Activated CD8-positive, alpha-beta T cell treated with anti-CD3 and anti-CD28 coated beads, Interleukin-2, amount 10 ng/mL, durations not matched to agents 7 days and 5 days (primary cell): ENCODE measurements at regions not wholly inside any gene's neighbourhood (a gene's known extent, or its start where the extent isn't known, plus 50 kb on each side); places are given as distances from the start of the nearest gene placed in this dataset.
"Not testable (repeated sequence)": the region's sequence is repeated elsewhere in the genome, so short reads cannot be mapped to it uniquely, and the experiment has no call there.

Source experiments
- ATAC-seq: fragments of 150-1000 bp; cut with Tn5 transposase; one replicate; pipeline ENCODE4 v1.10.0; 2021; ENCODE audit warnings: moderate library complexity
- CTCF ChIA-PET: fragments of 350-600 bp; sonication (Branson Sonifier 250); formaldehyde crosslinking; loops from one replicate; lab custom pipeline; 2021; ENCODE audit warnings: antibody characterized with exemption; lab: Charles Lee
- POLR2A ChIA-PET: fragments of 350-600 bp; sonication (Branson Sonifier 250); formaldehyde crosslinking; loops from one replicate; lab custom pipeline; 2021; ENCODE audit warnings: antibody characterized with exemption; lab: Charles Lee
- DNase-seq: peaks from one replicate; pipeline ENCODE4 v3.0.0-alpha.2; 2020
- H3K27ac Mint-ChIP-seq: one replicate; pipeline ENCODE4 v1.8.0; 2021; ENCODE audit warnings: mild to moderate bottlenecking, mixed read lengths
- H3K27me3 Mint-ChIP-seq: one replicate; pipeline ENCODE4 v1.8.0; 2021; ENCODE audit warnings: low read depth, mixed read lengths
- H3K36me3 Mint-ChIP-seq: one replicate; pipeline ENCODE4 v1.8.0; 2021; ENCODE audit warnings: low read depth, mixed read lengths
- H3K4me1 Mint-ChIP-seq: one replicate; pipeline ENCODE4 v1.8.0; 2021; ENCODE audit warnings: low read depth, mixed read lengths
- H3K4me3 Mint-ChIP-seq: one replicate; pipeline ENCODE4 v1.8.0; 2021; ENCODE audit warnings: mild to moderate bottlenecking, mixed read lengths
- H3K9me3 Mint-ChIP-seq: one replicate; pipeline ENCODE4 v1.8.0; 2022; ENCODE audit warnings: mixed read lengths; ENCODE audit not compliant: insufficient read depth

DNA sequence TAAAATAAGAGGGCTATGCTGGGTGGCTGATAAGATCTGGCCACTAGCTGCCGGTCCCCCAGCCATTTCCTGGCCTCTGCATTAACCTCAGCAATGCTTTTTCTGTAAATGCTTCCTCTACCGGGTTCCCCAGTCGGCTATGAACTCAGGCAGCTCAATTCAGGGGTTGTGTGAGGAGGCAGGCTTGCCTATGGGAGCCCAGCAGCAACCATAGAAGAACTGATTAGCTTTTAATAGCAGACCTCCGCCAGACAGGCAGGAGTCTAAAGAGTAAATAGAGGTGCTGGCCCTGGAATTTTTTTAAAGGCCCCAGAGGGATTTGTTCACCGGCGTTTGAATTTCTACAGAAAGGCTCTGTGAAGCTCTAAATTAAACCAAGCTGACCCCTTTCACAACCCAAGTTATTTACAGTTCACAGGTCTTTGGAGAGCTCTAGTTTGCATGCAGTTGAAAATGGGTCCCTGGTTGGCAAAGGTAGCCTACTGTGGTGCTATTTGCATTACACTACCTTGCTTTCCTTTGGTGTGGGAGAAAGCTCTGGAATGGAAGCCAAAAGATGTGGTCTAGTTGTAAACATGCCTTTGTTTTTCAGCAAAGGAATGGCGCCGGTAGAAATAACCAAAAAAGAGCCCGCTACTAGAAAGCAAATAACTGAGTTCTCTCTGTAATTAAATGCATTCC is 289.7 kb upstream of the SEMA6A start:
- ATAC-seq (no peak), DNase-seq (no peak)
- H3K27ac Mint-ChIP-seq, result no peak overlapping the region
- H3K27me3 Mint-ChIP-seq, result no peaks in the 10 kb centered on the region
- H3K36me3 Mint-ChIP-seq, result no peaks in the 10 kb centered on the region
- CTCF ChIA-PET, result no interaction called here
- POLR2A ChIA-PET, result no interaction called here
- H3K4me3 Mint-ChIP-seq, result no peak overlapping the region
- H3K4me1 Mint-ChIP-seq, result no peaks in the 10 kb centered on the region
- no peaks in the 10 kb centered on the region for H3K9me3 Mint-ChIP-seq

- no peaks in the 10 kb centered on the region for H3K36me3 Mint-ChIP-seq
- no peaks in the 10 kb centered on the region for H3K9me3 Mint-ChIP-seq
- no peak for ATAC-seq
- no peaks in the 10 kb centered on the region for H3K27me3 Mint-ChIP-seq
- no peaks in the 10 kb centered on the region for H3K4me1 Mint-ChIP-seq
- CTCF ChIA-PET, result no interaction called here
- no peak for DNase-seq
- H3K4me3 Mint-ChIP-seq, result no peak overlapping the region
- H3K27ac Mint-ChIP-seq, result no peak overlapping the region
- POLR2A ChIA-PET, result no interaction called here
These were observed 288.2 kb upstream of the SEMA6A start for GRCh38 chr5:116862632-116863455.

DNA sequence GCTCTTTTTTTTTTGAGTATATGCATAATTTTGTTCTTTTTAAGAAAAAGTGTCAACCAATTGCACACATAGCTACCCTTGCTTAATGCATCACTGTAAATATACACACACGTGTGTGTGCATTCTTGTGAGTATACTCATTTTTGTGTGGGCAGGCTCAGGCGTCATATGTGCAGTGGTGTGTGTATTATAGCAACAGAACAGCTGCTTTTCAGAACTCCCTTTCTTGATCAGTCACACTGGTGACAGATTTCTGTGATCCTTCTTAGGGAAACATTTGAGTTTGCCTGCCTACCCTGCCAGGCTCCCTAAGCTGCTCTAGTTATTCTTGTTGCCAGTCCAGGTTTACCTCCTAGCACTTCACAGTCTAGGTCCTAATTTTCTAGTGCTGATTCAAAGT is 287.0 kb upstream of the SEMA6A start:
- no peak overlapping the region for H3K27ac Mint-ChIP-seq
- no peaks in the 10 kb centered on the region for H3K36me3 Mint-ChIP-seq
- ChIA-PET POLR2A (no interaction called here), CTCF (no interaction called here)
- H3K4me1 Mint-ChIP-seq, result no peaks in the 10 kb centered on the region
- no peaks in the 10 kb centered on the region for H3K9me3 Mint-ChIP-seq
- ATAC-seq, result no peak
- H3K4me3 Mint-ChIP-seq, result no peak overlapping the region
- H3K27me3 Mint-ChIP-seq, result no peaks in the 10 kb centered on the region
- DNase-seq, result no peak

GRCh38 chr5:116861097-116861496 is 286.5 kb upstream of the SEMA6A start:
- ChIA-PET POLR2A (no interaction called here), CTCF (no interaction called here)
- Mint-ChIP-seq H3K4me1 (no peaks in the 10 kb centered on the region), H3K27me3 (no peaks in the 10 kb centered on the region), H3K27ac (no peak overlapping the region), H3K4me3 (no peak overlapping the region), H3K9me3 (no peaks in the 10 kb centered on the region), H3K36me3 (no peaks in the 10 kb centered on the region)
- DNase-seq (no peak), ATAC-seq (no peak)

DNA sequence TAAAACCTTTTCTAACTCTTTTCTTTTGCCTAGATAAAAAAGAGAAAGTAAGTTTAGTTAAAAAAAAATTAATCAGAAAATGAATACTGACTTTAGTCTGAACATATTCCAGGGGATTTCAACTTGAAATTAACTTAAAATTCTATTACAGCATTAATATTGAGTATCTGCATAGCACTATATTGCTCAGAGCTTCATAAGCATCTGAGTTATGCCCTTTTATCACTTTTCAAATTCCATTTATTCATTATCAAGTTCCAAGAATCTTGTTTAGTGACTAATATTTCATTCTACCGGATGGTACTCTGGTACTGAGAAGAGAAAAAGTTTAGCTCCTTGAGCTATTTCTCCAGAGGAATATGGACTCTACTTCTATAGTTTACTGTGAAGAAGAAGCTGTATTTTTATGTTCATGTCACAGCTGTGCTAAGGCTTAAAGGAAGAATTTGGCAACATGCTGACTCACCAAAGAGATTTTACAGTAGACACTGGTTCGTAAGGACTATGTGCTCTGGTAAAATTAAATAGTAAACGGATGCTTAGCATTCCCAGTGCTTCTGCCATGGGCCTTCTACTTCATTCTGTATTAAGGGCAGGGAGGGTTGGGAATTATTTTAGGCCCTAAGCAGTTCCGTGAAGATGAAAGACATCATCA is 285.2 kb upstream of the SEMA6A start:
- DNase-seq (no peak), ATAC-seq (no peak)
- Mint-ChIP-seq H3K27me3 (no peaks in the 10 kb centered on the region), H3K4me1 (no peaks in the 10 kb centered on the region), H3K9me3 (no peaks in the 10 kb centered on the region), H3K36me3 (no peaks in the 10 kb centered on the region), H3K27ac (no peak overlapping the region), H3K4me3 (no peak overlapping the region)
- CTCF ChIA-PET, result no interaction called here
- POLR2A ChIA-PET, result no interaction called here

DNA sequence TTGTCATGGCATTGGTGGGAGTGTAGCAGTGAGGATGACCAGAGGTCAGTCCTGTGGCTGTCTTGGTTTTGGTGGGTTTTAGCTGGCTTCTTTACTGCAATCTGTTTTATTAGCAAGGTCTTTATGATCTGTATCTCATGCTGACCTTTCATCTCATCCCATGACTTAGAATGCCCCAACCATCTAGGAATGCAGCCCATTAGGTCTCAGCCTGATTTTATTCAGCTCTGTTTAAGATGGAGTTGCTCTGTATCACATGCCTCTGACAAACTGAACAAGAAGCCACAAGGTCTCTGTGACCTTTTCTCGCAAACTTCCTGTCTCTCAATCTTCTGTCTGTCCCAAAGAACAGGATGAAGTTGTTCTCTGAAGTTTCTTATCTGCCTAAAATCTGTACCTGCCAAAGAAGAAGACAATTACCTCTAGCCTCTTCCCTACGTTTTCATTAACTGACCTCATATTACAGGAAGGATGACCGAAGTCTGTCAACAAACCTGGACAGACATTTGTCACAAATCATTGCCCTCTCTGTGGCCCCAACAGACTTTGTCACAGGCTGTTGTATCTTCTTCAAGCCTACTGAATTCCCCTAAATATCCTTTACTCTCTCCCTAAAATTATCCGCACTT is 284.2 kb upstream of the SEMA6A start:
- ChIA-PET CTCF (no interaction called here), POLR2A (no interaction called here)
- Mint-ChIP-seq H3K27me3 (no peaks in the 10 kb centered on the region), H3K36me3 (no peaks in the 10 kb centered on the region), H3K4me3 (no peak overlapping the region), H3K27ac (no peak overlapping the region), H3K4me1 (no peaks in the 10 kb centered on the region), H3K9me3 (no peaks in the 10 kb centered on the region)
- no peak for DNase-seq
- ATAC-seq, result no peak

- POLR2A ChIA-PET, H3K4me3 Mint-ChIP-seq, H3K36me3 Mint-ChIP-seq, H3K27me3 Mint-ChIP-seq, ATAC-seq, H3K4me1 Mint-ChIP-seq, DNase-seq, CTCF ChIA-PET, H3K9me3 Mint-ChIP-seq, H3K27ac Mint-ChIP-seq: not testable (repeated sequence)
These were observed 283.4 kb upstream of the SEMA6A start for GRCh38 chr5:116858020-116858419.

DNA sequence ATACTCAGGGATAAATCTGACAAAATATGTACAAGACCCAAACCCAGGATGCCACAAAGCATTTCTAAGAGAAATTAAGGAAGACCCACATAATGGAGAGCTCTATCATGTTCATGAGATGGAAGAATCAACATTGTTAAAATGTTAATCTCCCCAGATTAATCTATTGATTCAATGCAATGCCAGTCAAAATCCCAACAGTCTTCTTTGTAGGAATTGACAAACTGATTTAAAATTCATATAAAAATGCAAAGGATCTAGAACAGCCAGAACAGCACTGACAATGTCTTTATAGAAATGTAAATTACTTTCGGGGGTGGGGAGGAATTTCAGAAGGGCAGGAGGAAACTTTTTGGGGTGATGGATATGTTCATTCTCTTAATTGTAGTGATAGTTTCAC is 281.6 kb upstream of the SEMA6A start:
- H3K9me3 Mint-ChIP-seq, result no peaks in the 10 kb centered on the region
- CTCF ChIA-PET, result no interaction called here
- no peak for ATAC-seq
- H3K4me3 Mint-ChIP-seq, result no peak overlapping the region
- no peaks in the 10 kb centered on the region for H3K36me3 Mint-ChIP-seq
- POLR2A ChIA-PET, result no interaction called here
- no peaks in the 10 kb centered on the region for H3K4me1 Mint-ChIP-seq
- H3K27me3 Mint-ChIP-seq, result no peaks in the 10 kb centered on the region
- no peak overlapping the region for H3K27ac Mint-ChIP-seq
- no peak for DNase-seq

DNA sequence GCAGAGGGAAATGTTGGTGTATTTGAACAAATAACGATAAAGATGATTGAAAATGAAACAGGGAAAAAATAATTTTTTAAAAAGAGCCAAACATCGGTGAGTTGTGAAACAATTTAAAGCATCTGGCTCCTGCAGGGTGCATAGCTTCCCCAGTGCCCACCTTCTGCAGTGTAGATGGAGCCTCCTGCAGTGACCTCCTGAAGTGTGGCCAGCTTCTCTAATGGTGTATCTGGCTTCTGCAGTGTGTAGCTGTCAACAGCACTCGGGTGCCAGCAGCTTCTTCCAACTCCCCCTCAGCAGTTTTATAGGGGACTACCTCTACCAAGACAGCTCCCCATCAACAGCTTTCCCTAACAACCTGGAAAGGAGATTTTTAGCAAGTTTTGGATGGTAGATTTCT is 279.4 kb upstream of the SEMA6A start:
- H3K27me3 Mint-ChIP-seq, result no peaks in the 10 kb centered on the region
- no peaks in the 10 kb centered on the region for H3K9me3 Mint-ChIP-seq
- ATAC-seq, result no peak
- H3K4me1 Mint-ChIP-seq, result no peaks in the 10 kb centered on the region
- no peaks in the 10 kb centered on the region for H3K36me3 Mint-ChIP-seq
- H3K4me3 Mint-ChIP-seq, result no peak overlapping the region
- ChIA-PET CTCF (no interaction called here), POLR2A (no interaction called here)
- DNase-seq, result no peak
- H3K27ac Mint-ChIP-seq, result no peak overlapping the region

GRCh38 chr5:116848954-116849581 is 274.4 kb upstream of the SEMA6A start:
- DNase-seq (no peak), ATAC-seq (no peak)
- ChIA-PET CTCF (no interaction called here), POLR2A (no interaction called here)
- H3K4me1 Mint-ChIP-seq, result no peaks in the 10 kb centered on the region
- H3K9me3 Mint-ChIP-seq, result no peaks in the 10 kb centered on the region
- no peaks in the 10 kb centered on the region for H3K36me3 Mint-ChIP-seq
- H3K27me3 Mint-ChIP-seq, result no peaks in the 10 kb centered on the region
- no peak overlapping the region for H3K27ac Mint-ChIP-seq
- H3K4me3 Mint-ChIP-seq, result no peak overlapping the region

DNA sequence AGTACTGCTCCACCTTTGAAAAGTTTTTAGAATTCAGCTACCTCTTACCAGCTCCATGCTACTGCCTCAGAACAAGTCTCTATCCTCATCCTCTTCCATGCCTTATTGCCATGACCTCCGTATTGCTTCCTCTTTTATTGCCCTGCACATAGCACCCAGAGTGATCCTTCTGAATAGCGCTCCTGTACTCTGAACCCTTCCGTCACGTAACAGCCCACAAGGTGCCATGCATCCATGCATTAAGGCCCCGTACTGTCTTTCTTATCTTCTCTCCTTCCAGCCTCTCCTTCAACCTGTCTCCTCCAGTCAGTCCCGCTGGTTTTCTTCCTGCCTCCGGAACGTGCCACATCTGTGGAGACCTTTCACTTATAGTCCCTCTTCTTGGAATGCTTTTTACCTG is 273.3 kb upstream of the SEMA6A start:
- H3K27ac Mint-ChIP-seq, result no peak overlapping the region
- POLR2A ChIA-PET, result no interaction called here
- H3K36me3 Mint-ChIP-seq, result no peaks in the 10 kb centered on the region
- DNase-seq (no peak), ATAC-seq (no peak)
- no peaks in the 10 kb centered on the region for H3K4me1 Mint-ChIP-seq
- H3K27me3 Mint-ChIP-seq, result no peaks in the 10 kb centered on the region
- no peak overlapping the region for H3K4me3 Mint-ChIP-seq
- H3K9me3 Mint-ChIP-seq, result no peaks in the 10 kb centered on the region
- CTCF ChIA-PET, result no interaction called here

DNA sequence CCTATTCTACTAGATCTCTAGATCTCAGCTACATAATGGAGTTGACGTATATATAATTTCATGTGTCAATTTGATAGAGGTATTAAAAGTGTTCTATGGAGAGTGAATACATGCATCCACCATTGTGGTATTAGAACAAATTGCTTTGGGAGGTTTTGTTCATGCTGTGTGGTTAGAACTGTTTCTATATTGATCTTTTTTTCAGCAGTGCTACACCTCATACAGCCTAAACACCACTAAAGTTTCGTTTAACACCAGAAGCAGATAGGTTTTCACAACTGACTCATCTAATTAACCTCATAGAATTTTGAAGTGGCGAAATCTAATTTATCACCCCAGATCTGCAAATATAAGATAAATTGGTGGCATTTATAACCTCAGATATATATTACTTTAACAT is 269.4 kb upstream of the SEMA6A start:
- H3K36me3 Mint-ChIP-seq, result no peaks in the 10 kb centered on the region
- H3K4me1 Mint-ChIP-seq, result no peaks in the 10 kb centered on the region
- POLR2A ChIA-PET, result no interaction called here
- no peak overlapping the region for H3K4me3 Mint-ChIP-seq
- no peaks in the 10 kb centered on the region for H3K27me3 Mint-ChIP-seq
- H3K27ac Mint-ChIP-seq, result no peak overlapping the region
- ATAC-seq (no peak), DNase-seq (no peak)
- no peaks in the 10 kb centered on the region for H3K9me3 Mint-ChIP-seq
- CTCF ChIA-PET, result no interaction called here
